HG03097 (cell line): ENCODE measurements at regions not wholly inside any gene's neighbourhood (a gene's known extent, or its start where the extent isn't known, plus 50 kb on each side); places are given as distances from the start of the nearest gene placed in this dataset.
"Not testable (repeated sequence)": the region's sequence is repeated elsewhere in the genome, so short reads cannot be mapped to it uniquely, and the experiment has no call there.

Source experiments
- ATAC-seq: cut with Tn5 transposase; IDR thresholded peaks from one replicate; pipeline ENCODE4 v1.9.1; 2021; ENCODE audit not compliant: unreplicated experiment, low FRiP score

GRCh38 chr4:29081234-29081955 lies 1638.8 kb upstream of the PCDH7 start:
- ATAC-seq: no peak

- no peak for ATAC-seq
These were observed 1637.5 kb upstream of the PCDH7 start for GRCh38 chr4:29082684-29083083.

GRCh38 chr4:29085748-29086147 lies 1634.4 kb upstream of the PCDH7 start:
- ATAC-seq: no peak

- no peak for ATAC-seq
These were observed 1615.5 kb upstream of the PCDH7 start for GRCh38 chr4:29104694-29105093.

GRCh38 chr4:29113960-29114359 lies 1606.2 kb upstream of the PCDH7 start:
- ATAC-seq: no peak

GRCh38 chr4:29117231-29117722 lies 1602.9 kb upstream of the PCDH7 start:
- not testable (repeated sequence) for ATAC-seq

GRCh38 chr4:29121586-29121985 lies 1598.6 kb upstream of the PCDH7 start:
- ATAC-seq: no peak

- no peak for ATAC-seq
These were observed 1591.4 kb upstream of the PCDH7 start for GRCh38 chr4:29128810-29129209.

- no peak for ATAC-seq
These were observed 1588.9 kb upstream of the PCDH7 start for GRCh38 chr4:29131304-29131703.

GRCh38 chr4:29142708-29143107 lies 1577.5 kb upstream of the PCDH7 start:
- no peak for ATAC-seq

- ATAC-seq: no peak
These were observed 1568.6 kb upstream of the PCDH7 start for GRCh38 chr4:29151584-29151983.

GRCh38 chr4:29153642-29154041 lies 1566.5 kb upstream of the PCDH7 start:
- ATAC-seq: no peak

- ATAC-seq: no peak
These were observed 1544.9 kb upstream of the PCDH7 start for GRCh38 chr4:29175291-29175690.

GRCh38 chr4:29199025-29199424 lies 1521.1 kb upstream of the PCDH7 start:
- no peak for ATAC-seq

GRCh38 chr4:29199485-29199884 lies 1520.7 kb upstream of the PCDH7 start:
- no peak for ATAC-seq

GRCh38 chr4:29213020-29213419 lies 1507.1 kb upstream of the PCDH7 start:
- ATAC-seq: no peak

- no peak for ATAC-seq
These were observed 1499.4 kb upstream of the PCDH7 start for GRCh38 chr4:29220761-29221160.

- ATAC-seq: no peak
These were observed 1495.3 kb upstream of the PCDH7 start for GRCh38 chr4:29224911-29225310.

GRCh38 chr4:29240641-29241040 lies 1479.5 kb upstream of the PCDH7 start:
- no peak for ATAC-seq

- no peak for ATAC-seq
These were observed 1477.1 kb upstream of the PCDH7 start for GRCh38 chr4:29243054-29243453.

- no peak for ATAC-seq
These were observed 1476.3 kb upstream of the PCDH7 start for GRCh38 chr4:29243851-29244250.

GRCh38 chr4:29259556-29259955 lies 1460.6 kb upstream of the PCDH7 start:
- no peak for ATAC-seq

GRCh38 chr4:29262986-29263385 lies 1457.2 kb upstream of the PCDH7 start:
- ATAC-seq: no peak
